RWPE2 (cell line): ENCODE measurements at regions not wholly inside any gene's neighbourhood (a gene's known extent, or its start where the extent isn't known, plus 50 kb on each side); places are given as distances from the start of the nearest gene placed in this dataset.
"Not testable (repeated sequence)": the region's sequence is repeated elsewhere in the genome, so short reads cannot be mapped to it uniquely, and the experiment has no call there.

Experiments used
- ATAC-seq: fragments of 200-7000 bp; cut with Tn5 transposase; 3 replicates; pipeline ENCODE4 v1.9.1; 2021; ENCODE audit warnings: low read depth
- DNase-seq: peaks from one replicate; pipeline ENCODE4 v3.0.0-alpha.2; 2020; ENCODE audit warnings: low spot score
- H3K27ac ChIP-seq: fragments of 450-650 bp; 2 replicates; pipeline ENCODE4 v1.5.1; 2017; ENCODE audit warnings: mild to moderate bottlenecking; ENCODE audit not compliant: poor library complexity, severe bottlenecking
- H3K27me3 ChIP-seq: fragments of 250-450 bp; sonication (Bioruptor Pico); 2 replicates; pipeline ENCODE4 v1.5.1; 2021; ENCODE audit warnings: mild to moderate bottlenecking, moderate library complexity; ENCODE audit not compliant: insufficient read depth, poor library complexity, severe bottlenecking
- H3K36me3 ChIP-seq: fragments of 250-450 bp; sonication (Bioruptor Pico); 2 replicates; pipeline ENCODE4 v1.5.1; 2020; ENCODE audit warnings: low read depth, mild to moderate bottlenecking, moderate library complexity
- H3K4me1 ChIP-seq: fragments of 250-450 bp; sonication (Bioruptor Pico); 2 replicates; pipeline ENCODE4 v1.5.1; 2021; ENCODE audit warnings: mild to moderate bottlenecking, moderate library complexity; ENCODE audit not compliant: insufficient read depth, poor library complexity, severe bottlenecking
- H3K4me3 ChIP-seq: fragments of 250-450 bp; sonication (Bioruptor Pico); 2 replicates; pipeline ENCODE4 v1.5.1; 2021; ENCODE audit warnings: mild to moderate bottlenecking, moderate library complexity; ENCODE audit not compliant: severe bottlenecking
- H3K9me3 ChIP-seq: fragments of 250-450 bp; sonication (Bioruptor Pico); 2 replicates; pipeline ENCODE4 v1.5.1; 2021; ENCODE audit warnings: mild to moderate bottlenecking, moderate library complexity; ENCODE audit not compliant: severe bottlenecking
- CTCF ChIP-seq: fragments of 450-650 bp; IDR thresholded peaks from one replicate; pipeline ENCODE4 v1.5.1; 2017; ENCODE audit warnings: mild to moderate bottlenecking, moderate library complexity; ENCODE audit not compliant: poor library complexity, severe bottlenecking

DNA sequence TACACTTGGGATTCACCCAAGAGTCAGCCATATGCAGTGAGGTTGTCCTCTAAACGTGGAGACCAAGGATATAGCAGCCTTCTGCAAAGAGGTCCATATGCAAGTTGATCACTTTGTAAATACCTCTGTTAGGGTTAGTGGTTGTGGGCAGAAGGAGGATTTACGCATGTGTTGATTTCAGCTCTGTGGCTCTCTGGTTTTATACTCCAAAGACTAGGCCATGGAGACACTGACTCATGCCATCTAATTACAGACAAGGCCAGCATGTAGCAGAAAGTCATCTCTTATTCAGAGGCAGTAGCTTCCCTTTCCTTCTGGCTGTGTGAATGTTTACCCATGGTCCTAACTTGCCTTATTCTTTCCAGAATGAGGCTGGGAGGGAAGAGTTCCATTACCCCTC, 140.9 kb upstream of the GOLGA6L4 start:
- ATAC-seq: not testable (repeated sequence)

DNA sequence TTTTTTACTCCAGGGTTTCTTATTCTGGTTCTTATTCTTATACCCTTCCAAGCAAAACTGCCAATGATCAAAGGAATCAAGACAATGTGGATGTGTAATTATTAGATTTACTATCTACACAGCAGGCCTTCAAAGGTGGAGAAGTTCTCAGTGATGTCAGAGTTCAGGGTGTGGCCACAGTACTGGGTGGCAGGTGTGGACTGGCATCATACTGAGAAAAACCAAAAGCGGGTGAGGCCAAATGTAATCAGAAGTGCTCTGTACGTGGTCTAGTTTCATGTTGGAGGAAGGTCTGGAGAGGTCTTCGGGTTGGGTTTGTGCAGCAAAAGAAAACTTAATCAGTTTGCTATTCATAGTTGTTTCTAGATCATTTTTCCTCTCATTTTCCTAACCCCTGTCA, 138.5 kb upstream of the GOLGA6L4 start:
- H3K27me3 ChIP-seq, H3K4me3 ChIP-seq, H3K9me3 ChIP-seq, ATAC-seq, H3K36me3 ChIP-seq, DNase-seq, H3K4me1 ChIP-seq, H3K27ac ChIP-seq: not testable (repeated sequence)

More for the DNA sequence above, 140.9 kb upstream of the GOLGA6L4 start:
- H3K36me3 ChIP-seq, H3K4me3 ChIP-seq, H3K4me1 ChIP-seq, H3K27me3 ChIP-seq, H3K27ac ChIP-seq, H3K9me3 ChIP-seq, DNase-seq: not testable (repeated sequence)

DNA sequence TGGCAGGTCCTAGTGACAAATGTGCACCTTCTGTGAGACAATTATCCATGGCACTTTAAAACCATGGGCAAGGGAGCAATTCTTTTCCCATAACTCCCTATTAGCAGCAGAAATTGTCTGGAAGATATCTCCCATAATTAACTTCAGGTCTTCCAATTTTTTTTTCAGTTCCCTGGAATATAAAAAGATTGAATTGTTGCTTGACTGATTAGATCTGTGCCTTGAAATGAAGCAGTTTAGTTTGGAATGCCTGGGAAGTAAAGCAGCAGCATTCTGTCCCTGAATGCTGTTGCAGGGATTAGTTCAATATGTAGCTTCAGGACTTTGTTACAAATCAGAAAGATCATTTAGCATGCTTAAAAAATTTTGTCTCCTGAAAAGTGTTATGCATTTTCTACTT, 137.0 kb upstream of the GOLGA6L4 start:
- no peak for TF ChIP-seq CTCF
- ATAC-seq (no peak), DNase-seq (no peak)
- H3K27ac ChIP-seq: no peak overlapping the region
- no peaks in the 10 kb centered on the region for H3K9me3 ChIP-seq
- H3K27me3 ChIP-seq: no peaks in the 10 kb centered on the region
- H3K36me3 ChIP-seq: no peaks in the 10 kb centered on the region
- no peaks in the 10 kb centered on the region for H3K4me1 ChIP-seq
- H3K4me3 ChIP-seq: no peak overlapping the region

DNA sequence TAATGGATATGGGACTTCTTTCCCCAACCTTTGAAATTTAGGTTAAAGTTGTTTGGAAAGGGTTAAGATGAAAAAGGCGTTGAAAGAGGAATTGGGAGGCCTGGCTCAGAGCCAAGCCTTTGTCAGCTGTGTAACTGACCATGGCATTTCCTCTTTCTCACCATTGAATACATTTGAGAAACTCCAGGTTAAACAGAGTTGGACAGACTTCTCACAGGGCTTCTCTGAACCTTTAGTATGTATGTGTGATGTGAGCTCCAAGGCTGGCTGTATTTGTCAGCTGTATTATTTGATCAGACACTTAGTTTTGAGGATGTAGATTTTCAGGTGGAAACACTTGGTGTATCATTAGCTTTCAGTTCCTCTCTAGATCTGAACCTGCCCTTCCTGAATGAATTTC, 136.4 kb upstream of the GOLGA6L4 start:
- H3K27ac ChIP-seq: no peak overlapping the region
- no peaks in the 10 kb centered on the region for H3K9me3 ChIP-seq
- DNase-seq (no peak), ATAC-seq (peak; percentile 56; the same call in 1 of the 3 replicates)
- no peaks in the 10 kb centered on the region for H3K4me1 ChIP-seq
- H3K27me3 ChIP-seq: no peaks in the 10 kb centered on the region
- H3K36me3 ChIP-seq: no peaks in the 10 kb centered on the region
- H3K4me3 ChIP-seq: no peak overlapping the region
- TF ChIP-seq CTCF: no peak

DNA sequence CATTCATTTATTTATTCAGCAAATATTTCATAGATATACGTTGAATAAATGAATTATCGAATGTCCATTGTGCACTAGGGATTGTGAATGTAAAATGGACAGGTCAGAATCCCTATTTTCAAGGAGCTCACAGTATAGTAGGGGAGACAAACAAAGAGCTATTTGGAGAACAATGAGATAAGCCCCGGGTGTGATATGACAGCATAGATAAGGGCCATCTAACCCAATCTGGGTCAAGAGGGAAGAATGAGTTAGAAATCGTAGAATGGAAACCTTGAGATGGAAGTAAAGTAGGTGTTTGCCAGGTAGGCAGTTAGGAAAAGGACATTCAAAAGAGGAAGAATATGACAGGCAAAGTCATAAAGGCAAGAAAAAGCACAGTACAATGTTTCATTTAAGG, 132.2 kb upstream of the GOLGA6L4 start:
- TF ChIP-seq CTCF: no peak
- Histone ChIP-seq H3K27me3 (no peaks in the 10 kb centered on the region), H3K27ac (no peak overlapping the region), H3K9me3 (no peaks in the 10 kb centered on the region), H3K4me3 (no peak overlapping the region), H3K4me1 (no peaks in the 10 kb centered on the region), H3K36me3 (no peaks in the 10 kb centered on the region)
- no peak for ATAC-seq
- DNase-seq: no peak

GRCh38 chr15:84104853-84105252, 130.7 kb upstream of the GOLGA6L4 start:
- ATAC-seq (no peak), DNase-seq (no peak)
- H3K27ac ChIP-seq: no peak overlapping the region
- no peaks in the 10 kb centered on the region for H3K4me1 ChIP-seq
- H3K9me3 ChIP-seq: no peaks in the 10 kb centered on the region
- H3K27me3 ChIP-seq: no peaks in the 10 kb centered on the region
- TF ChIP-seq CTCF: no peak
- H3K4me3 ChIP-seq: no peak overlapping the region
- H3K36me3 ChIP-seq: no peaks in the 10 kb centered on the region
